Stimulated activated naive CD8-positive, alpha-beta T cell treated with anti-CD3 and anti-CD28 coated beads, Interleukin-15, amount 100 ng/mL, for 72 hours (primary cell): ENCODE measurements at regions not wholly inside any gene's neighbourhood (a gene's known extent, or its start where the extent isn't known, plus 50 kb on each side); places are given as distances from the start of the nearest gene placed in this dataset.
A peak's percentile ranks its signal among the peaks of the same experiment; 100 is the strongest.

Experiments used
- ATAC-seq: fragments of 150-1000 bp; cut with Tn5 transposase; 2 replicates; pipeline ENCODE4 v1.10.0; 2021; ENCODE audit warnings: mild to moderate bottlenecking, moderate library complexity
- DNase-seq, 2 donors: peaks; one replicate each; pipeline ENCODE4 v3.0.0; 2021 to 2022
- H3K27ac Mint-ChIP-seq, 2 donors: one replicate each; pipeline ENCODE4 v1.8.0; 2022; ENCODE audit warnings: mild to moderate bottlenecking in 2 of 2, mixed read lengths in 2 of 2, moderate library complexity in 2 of 2
- H3K27me3 Mint-ChIP-seq: one replicate; pipeline ENCODE4 v1.8.0; 2022; ENCODE audit warnings: mixed read lengths
- H3K4me1 Mint-ChIP-seq: one replicate; pipeline ENCODE4 v1.8.0; 2022; ENCODE audit warnings: mild to moderate bottlenecking, mixed read lengths
- H3K4me3 Mint-ChIP-seq, 2 donors: one replicate each; pipeline ENCODE4 v1.8.0; 2022; ENCODE audit warnings: mild to moderate bottlenecking in 2 of 2, mixed read lengths in 2 of 2, moderate library complexity in 1 of 2
- H3K9me3 Mint-ChIP-seq, 2 donors: one replicate each; pipeline ENCODE4 v1.8.0; 2022; ENCODE audit warnings: mixed read lengths in 2 of 2

- peaks cover 0 to 2% of the 10 kb centered on the region in 2 donors for H3K9me3 Mint-ChIP-seq
- no peaks in the 10 kb centered on the region for H3K4me1 Mint-ChIP-seq
- DNase-seq, result no peak
- no peak overlapping the region for H3K27ac Mint-ChIP-seq
- peaks cover 9% of the 10 kb centered on the region for H3K27me3 Mint-ChIP-seq
- no peak overlapping the region for H3K4me3 Mint-ChIP-seq
- no peak for ATAC-seq
These were observed 250.4 kb upstream of the NCKAP5 start for GRCh38 chr2:133818661-133819060.

GRCh38 chr2:133819906-133820305, 251.6 kb upstream of the NCKAP5 start:
- Mint-ChIP-seq H3K4me1 (no peaks in the 10 kb centered on the region), H3K4me3 (no peak overlapping the region), H3K27ac (no peak overlapping the region), H3K9me3 (no peaks in the 10 kb centered on the region), H3K27me3 (peaks cover 9% of the 10 kb centered on the region)
- DNase-seq, result no peak
- no peak for ATAC-seq

- Mint-ChIP-seq H3K4me1 (no peaks in the 10 kb centered on the region), H3K27ac (no peak overlapping the region), H3K4me3 (no peak overlapping the region), H3K9me3 (no peaks in the 10 kb centered on the region), H3K27me3 (peaks cover 9% of the 10 kb centered on the region)
- ATAC-seq (no peak), DNase-seq (no peak)
These were observed 253.0 kb upstream of the NCKAP5 start for GRCh38 chr2:133821107-133821760.

- no peaks in the 10 kb centered on the region for H3K9me3 Mint-ChIP-seq
- DNase-seq (no peak), ATAC-seq (no peak)
- H3K27me3 Mint-ChIP-seq, result peaks cover 16% of the 10 kb centered on the region
- H3K4me1 Mint-ChIP-seq, result no peaks in the 10 kb centered on the region
- no peak overlapping the region for H3K4me3 Mint-ChIP-seq
- no peak overlapping the region for H3K27ac Mint-ChIP-seq
These were observed 254.4 kb upstream of the NCKAP5 start for GRCh38 chr2:133822517-133823225.

GRCh38 chr2:133823226-133823550, 254.9 kb upstream of the NCKAP5 start:
- no peak for ATAC-seq
- no peak overlapping the region for H3K4me3 Mint-ChIP-seq
- no peak for DNase-seq
- no peaks in the 10 kb centered on the region for H3K9me3 Mint-ChIP-seq
- no peak overlapping the region for H3K27ac Mint-ChIP-seq
- H3K27me3 Mint-ChIP-seq, result peaks cover 21% of the 10 kb centered on the region
- H3K4me1 Mint-ChIP-seq, result no peaks in the 10 kb centered on the region

- Mint-ChIP-seq H3K9me3 (no peaks in the 10 kb centered on the region), H3K27ac (no peak overlapping the region), H3K27me3 (peaks cover 14% of the 10 kb centered on the region), H3K4me1 (no peaks in the 10 kb centered on the region), H3K4me3 (no peak overlapping the region)
- DNase-seq (no peak), ATAC-seq (no peak)
These were observed 256.6 kb upstream of the NCKAP5 start for GRCh38 chr2:133824869-133825268.

- no peak for DNase-seq
- H3K4me3 Mint-ChIP-seq, result no peak overlapping the region
- no peaks in the 10 kb centered on the region for H3K4me1 Mint-ChIP-seq
- peak overlapping the region in 1 of 2 donors; percentile 24 for H3K27ac Mint-ChIP-seq
- no peaks in the 10 kb centered on the region for H3K9me3 Mint-ChIP-seq
- H3K27me3 Mint-ChIP-seq, result peaks cover 14% of the 10 kb centered on the region
- no peak for ATAC-seq
These were observed 257.5 kb upstream of the NCKAP5 start for GRCh38 chr2:133825778-133826177.

- H3K27ac Mint-ChIP-seq, result no peak overlapping the region
- no peak for ATAC-seq
- no peak for DNase-seq
- H3K9me3 Mint-ChIP-seq, result no peaks in the 10 kb centered on the region
- H3K4me3 Mint-ChIP-seq, result no peak overlapping the region
- H3K4me1 Mint-ChIP-seq, result no peaks in the 10 kb centered on the region
- H3K27me3 Mint-ChIP-seq, result peaks cover 14% of the 10 kb centered on the region
These were observed 260.6 kb upstream of the NCKAP5 start for GRCh38 chr2:133828913-133829312.

GRCh38 chr2:133829450-133830020, 261.3 kb upstream of the NCKAP5 start:
- no peak for ATAC-seq

GRCh38 chr2:133833746-133834145, 265.5 kb upstream of the NCKAP5 start:
- H3K4me1 Mint-ChIP-seq, result no peaks in the 10 kb centered on the region
- H3K27ac Mint-ChIP-seq, result no peak overlapping the region
- ATAC-seq, result no peak
- DNase-seq, result no peak
- no peak overlapping the region for H3K4me3 Mint-ChIP-seq
- H3K9me3 Mint-ChIP-seq, result no peaks in the 10 kb centered on the region
- no peaks in the 10 kb centered on the region for H3K27me3 Mint-ChIP-seq

More at GRCh38 chr2:133829450-133830020, 261.3 kb upstream of the NCKAP5 start:
- Mint-ChIP-seq H3K4me1 (no peaks in the 10 kb centered on the region), H3K27me3 (peaks cover 14% of the 10 kb centered on the region), H3K27ac (no peak overlapping the region), H3K4me3 (no peak overlapping the region), H3K9me3 (no peaks in the 10 kb centered on the region)
- DNase-seq, result no peak

GRCh38 chr2:133835821-133836619, 267.8 kb upstream of the NCKAP5 start:
- Mint-ChIP-seq H3K4me1 (no peaks in the 10 kb centered on the region), H3K27ac (no peak overlapping the region), H3K27me3 (no peaks in the 10 kb centered on the region), H3K9me3 (no peaks in the 10 kb centered on the region), H3K4me3 (no peak overlapping the region)
- DNase-seq, result no peak
- no peak for ATAC-seq

- Mint-ChIP-seq H3K4me1 (no peaks in the 10 kb centered on the region), H3K9me3 (no peaks in the 10 kb centered on the region), H3K27me3 (no peaks in the 10 kb centered on the region), H3K27ac (peak overlapping the region in 1 of 2 donors; percentile 10), H3K4me3 (no peak overlapping the region)
- DNase-seq, result no peak
- ATAC-seq, result peak; percentile 46
These were observed 268.6 kb upstream of the NCKAP5 start for GRCh38 chr2:133836691-133837345.

- Mint-ChIP-seq H3K9me3 (no peaks in the 10 kb centered on the region), H3K27me3 (no peaks in the 10 kb centered on the region), H3K4me1 (no peaks in the 10 kb centered on the region), H3K27ac (peak overlapping the region in 1 of 2 donors; percentile 81), H3K4me3 (no peak overlapping the region)
- DNase-seq, result no peak
- no peak for ATAC-seq
These were observed 269.3 kb upstream of the NCKAP5 start for GRCh38 chr2:133837441-133838094.

GRCh38 chr2:133838642-133839365, 270.5 kb upstream of the NCKAP5 start:
- ATAC-seq (no peak), DNase-seq (no peak)
- H3K27ac Mint-ChIP-seq, result no peak overlapping the region
- H3K27me3 Mint-ChIP-seq, result no peaks in the 10 kb centered on the region
- H3K4me1 Mint-ChIP-seq, result no peaks in the 10 kb centered on the region
- H3K9me3 Mint-ChIP-seq, result no peaks in the 10 kb centered on the region
- no peak overlapping the region for H3K4me3 Mint-ChIP-seq
